COR-L47 (cell line): ENCODE measurements at regions not wholly inside any gene's neighbourhood (a gene's known extent, or its start where the extent isn't known, plus 50 kb on each side); places are given as distances from the start of the nearest gene placed in this dataset.
"Not testable (repeated sequence)": the region's sequence is repeated elsewhere in the genome, so short reads cannot be mapped to it uniquely, and the experiment has no call there.

Source experiments
- DNase-seq: peaks from one replicate; lab custom pipeline; 2025; lab: John Stamatoyannopoulos, UW

- DNase-seq, result no peak
These were observed 78.6 kb upstream of the HPCAL1 start for GRCh38 chr2:10223932-10224720.

- no peak for DNase-seq
These were observed 78.0 kb upstream of the HPCAL1 start for GRCh38 chr2:10224734-10225133.

GRCh38 chr2:10225291-10226037 lies 77.2 kb upstream of the HPCAL1 start:
- DNase-seq, result no peak

- DNase-seq, result no peak
These were observed 76.5 kb upstream of the HPCAL1 start for GRCh38 chr2:10226038-10226724.

- peak; percentile 36 for DNase-seq
These were observed 73.9 kb upstream of the HPCAL1 start for GRCh38 chr2:10228611-10229365.

GRCh38 chr2:10229462-10230099 lies 73.1 kb upstream of the HPCAL1 start:
- DNase-seq, result no peak

GRCh38 chr2:10230499-10230898 lies 72.2 kb upstream of the HPCAL1 start:
- DNase-seq, result no peak

GRCh38 chr2:10230921-10231320 lies 71.8 kb upstream of the HPCAL1 start:
- DNase-seq, result not testable (repeated sequence)

GRCh38 chr2:10231551-10232085 lies 71.1 kb upstream of the HPCAL1 start:
- no peak for DNase-seq

GRCh38 chr2:10232096-10232815 lies 70.4 kb upstream of the HPCAL1 start:
- DNase-seq, result no peak

GRCh38 chr2:10233131-10234012 lies 69.3 kb upstream of the HPCAL1 start:
- no peak for DNase-seq

GRCh38 chr2:10234013-10234306 lies 68.7 kb upstream of the HPCAL1 start:
- no peak for DNase-seq

GRCh38 chr2:10234409-10235094 lies 68.2 kb upstream of the HPCAL1 start:
- no peak for DNase-seq

GRCh38 chr2:10235099-10235908 lies 67.4 kb upstream of the HPCAL1 start:
- no peak for DNase-seq

GRCh38 chr2:10235909-10236550 lies 66.7 kb upstream of the HPCAL1 start:
- DNase-seq, result no peak

- DNase-seq, result no peak
These were observed 65.9 kb upstream of the HPCAL1 start for GRCh38 chr2:10236571-10237391.
